Neural cell (in vitro differentiated cells): ENCODE measurements at regions not wholly inside any gene's neighbourhood (a gene's known extent, or its start where the extent isn't known, plus 50 kb on each side); places are given as distances from the start of the nearest gene placed in this dataset.

Experiments used
- H2AFZ ChIP-seq: fragments of 200-600, 300-800 bp; sonication (generic), shearing (Covaris generic); 2 replicates; pipeline ENCODE4 v1.6.0; 2014; ENCODE audit warnings: low read depth, mild to moderate bottlenecking, antibody characterized with exemption, low read length, moderate library complexity
- H3F3A ChIP-seq: fragments of 200-600 bp; shearing (Covaris generic); 2 replicates; pipeline ENCODE4 v1.6.1; 2016; ENCODE audit warnings: mild to moderate bottlenecking, moderate library complexity, mixed read lengths, antibody characterized with exemption, low read length; ENCODE audit not compliant: insufficient read depth, poor library complexity, severe bottlenecking
- H3K27ac ChIP-seq: fragments of 200-600, 300-800 bp; sonication (generic), shearing (Covaris generic); 2 replicates; pipeline ENCODE4 v1.5.1; 2014; ENCODE audit warnings: mild to moderate bottlenecking, low read length, moderate library complexity
- H3K27me3 ChIP-seq: fragments of 300-800, 200-600 bp; sonication (generic), shearing (Covaris generic); 2 replicates; pipeline ENCODE4 v1.6.0; 2014; ENCODE audit warnings: mild to moderate bottlenecking, low read depth, low read length, moderate library complexity; ENCODE audit not compliant: insufficient read depth
- H3K36me3 ChIP-seq: fragments of 300-800, 200-600 bp; sonication (generic), shearing (Covaris generic); 2 replicates; pipeline ENCODE4 v1.5.1; 2014; ENCODE audit warnings: mild to moderate bottlenecking, antibody characterized with exemption, low read length, moderate library complexity; ENCODE audit not compliant: insufficient read depth
- H3K4me2 ChIP-seq: fragments of 300-800, 200-600 bp; sonication (generic), shearing (Covaris generic); 2 replicates; pipeline ENCODE4 v1.6.0; 2014; ENCODE audit warnings: mild to moderate bottlenecking, low read length
- H3K4me3 ChIP-seq: fragments of 300-800, 200-600 bp; sonication (generic), shearing (Covaris generic); 2 replicates; pipeline ENCODE4 v1.5.1; 2014; ENCODE audit warnings: mild to moderate bottlenecking, low read length, moderate library complexity
- H3K79me2 ChIP-seq: fragments of 200-600 bp; shearing (Covaris generic); replicated peaks from 2 replicates; pipeline ENCODE4 v1.6.0; 2014; ENCODE audit warnings: mild to moderate bottlenecking, low read length, moderate library complexity; ENCODE audit not compliant: insufficient read depth
- H3K9ac ChIP-seq: fragments of 300-800, 200-600 bp; sonication (generic), shearing (Covaris generic); 2 replicates; pipeline ENCODE4 v1.6.1; 2016; ENCODE audit warnings: mild to moderate bottlenecking, low read length, mixed read lengths
- H3K9me2 ChIP-seq: fragments of 200-600 bp; shearing (Covaris generic); 2 replicates; pipeline ENCODE4 v1.6.1; 2016; ENCODE audit warnings: mild to moderate bottlenecking, low read length, mixed read lengths; ENCODE audit not compliant: insufficient read depth
- H3K9me3 ChIP-seq: fragments of 200-600, 300-800 bp; sonication (generic), shearing (Covaris generic); 2 replicates; pipeline ENCODE4 v1.6.1; 2016; ENCODE audit warnings: mild to moderate bottlenecking, mixed run types, low read length, moderate library complexity, mixed read lengths
- H4K20me1 ChIP-seq: fragments of 200-600 bp; shearing (Covaris generic); 2 replicates; pipeline ENCODE4 v1.6.1; 2016; ENCODE audit warnings: mild to moderate bottlenecking, mixed run types; ENCODE audit not compliant: insufficient read depth
- CTCF ChIP-seq: fragments of 450-650 bp; IDR thresholded peaks from 2 replicates; pipeline ENCODE4 v1.5.1; 2014; ENCODE audit warnings: antibody characterized with exemption, mild to moderate bottlenecking, moderate library complexity; ENCODE audit not compliant: poor library complexity, severe bottlenecking
- EP300 ChIP-seq: fragments of 450-650 bp; conservative IDR thresholded peaks from 2 replicates; pipeline ENCODE4 v1.6.1; 2014; ENCODE audit warnings: antibody characterized with exemption, mild to moderate bottlenecking, moderate library complexity; ENCODE audit not compliant: poor library complexity, severe bottlenecking
- EZH2 ChIP-seq: fragments of 200-600, 300-800 bp; shearing (Covaris generic), sonication (generic); IDR thresholded peaks from 2 replicates; pipeline ENCODE4 v1.6.1; 2014; ENCODE audit warnings: antibody characterized with exemption, low read length, borderline replicate concordance, mild to moderate bottlenecking; ENCODE audit not compliant: insufficient read depth, poor library complexity, severe bottlenecking
- MXI1 ChIP-seq: fragments of 450-650 bp; conservative IDR thresholded peaks from 2 replicates; pipeline ENCODE4 v1.6.1; 2014; ENCODE audit warnings: antibody characterized with exemption, mild to moderate bottlenecking; ENCODE audit not compliant: poor library complexity, severe bottlenecking
- POLR2AphosphoS5 ChIP-seq: IDR thresholded peaks from 2 replicates; pipeline ENCODE4 v1.6.1; 2012
- RAD21 ChIP-seq: fragments of 450-650 bp; conservative IDR thresholded peaks from 2 replicates; pipeline ENCODE4 v1.6.1; 2014; ENCODE audit warnings: antibody characterized with exemption, mild to moderate bottlenecking, moderate library complexity
- REST ChIP-seq: IDR thresholded peaks from 2 replicates; pipeline ENCODE4 v1.6.1; 2012; ENCODE audit warnings: borderline replicate concordance
- SMC3 ChIP-seq: fragments of 450-650 bp; conservative IDR thresholded peaks from 2 replicates; pipeline ENCODE4 v1.6.1; 2014; ENCODE audit warnings: antibody characterized with exemption, mild to moderate bottlenecking, moderate library complexity; ENCODE audit not compliant: poor library complexity
- TAF1 ChIP-seq: IDR thresholded peaks from 2 replicates; pipeline ENCODE4 v1.6.1; 2012; ENCODE audit warnings: low read depth

DNA sequence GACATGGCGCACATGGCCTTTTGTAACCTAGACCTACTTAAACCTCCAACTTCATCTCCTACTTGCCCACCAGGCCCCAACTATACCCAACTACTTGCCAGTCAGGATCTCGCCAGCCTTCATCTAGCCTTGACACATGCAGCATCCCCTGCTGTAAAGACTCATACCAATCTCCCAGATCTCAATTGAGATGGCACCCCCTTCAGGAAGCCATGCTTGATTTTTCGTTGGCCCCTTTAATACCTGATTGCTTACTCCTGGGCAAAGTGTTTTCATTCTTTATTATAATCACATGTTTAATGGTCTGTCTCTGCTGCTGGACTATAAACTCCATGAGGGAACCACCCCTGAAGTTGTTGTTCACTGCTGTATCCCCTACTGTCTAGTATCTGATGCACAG lies 150.8 kb downstream of the SOX2 start:
- Histone ChIP-seq H3K79me2 (no peaks in the 10 kb centered on the region), H3K9ac (no peak overlapping the region), H2AFZ (no peak overlapping the region), H3K27me3 (no peaks in the 10 kb centered on the region), H3K4me3 (no peak overlapping the region), H3K4me2 (no peak overlapping the region), H3F3A (no peaks in the 10 kb centered on the region), H3K36me3 (no peaks in the 10 kb centered on the region), H4K20me1 (no peaks in the 10 kb centered on the region), H3K27ac (no peak overlapping the region), H3K9me3 (no peaks in the 10 kb centered on the region), H3K9me2 (no peaks in the 10 kb centered on the region)
- TF ChIP-seq EZH2 (no peak), TAF1 (no peak), RAD21 (no peak), POLR2AphosphoS5 (no peak), MXI1 (no peak), EP300 (no peak), SMC3 (no peak), CTCF (no peak), REST (no peak)

DNA sequence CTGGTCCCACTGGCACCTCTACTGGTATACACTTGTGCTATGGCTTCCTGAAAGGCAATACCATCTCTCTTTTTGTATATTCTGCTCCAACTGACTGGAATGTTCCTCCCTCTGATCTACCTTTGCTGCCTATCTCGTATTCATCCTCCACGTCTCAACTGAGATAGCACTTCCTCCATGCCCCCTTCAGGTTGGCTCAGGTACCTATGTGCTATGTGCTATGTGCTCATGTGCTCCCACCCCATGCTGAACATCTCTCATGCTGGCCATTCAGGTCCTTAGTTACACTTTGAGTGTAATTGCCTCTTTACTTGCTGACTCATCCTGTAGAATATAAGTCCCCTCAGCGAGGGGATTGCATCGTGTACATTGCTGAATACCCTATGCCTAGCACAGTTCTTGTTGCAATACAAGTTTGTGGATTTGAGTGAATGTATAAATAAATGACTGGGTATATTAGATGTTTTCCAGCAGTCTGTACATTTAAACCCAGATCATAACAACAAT lies 156.9 kb downstream of the SOX2 start:
- no peaks in the 10 kb centered on the region for H3F3A ChIP-seq
- H3K27ac ChIP-seq = no peak overlapping the region
- no peak overlapping the region for H2AFZ ChIP-seq
- no peak overlapping the region for H3K4me3 ChIP-seq
- no peak overlapping the region for H3K9ac ChIP-seq
- no peak overlapping the region for H3K4me2 ChIP-seq
- H4K20me1 ChIP-seq = no peaks in the 10 kb centered on the region
- no peaks in the 10 kb centered on the region for H3K9me2 ChIP-seq
- no peaks in the 10 kb centered on the region for H3K36me3 ChIP-seq
- no peaks in the 10 kb centered on the region for H3K79me2 ChIP-seq
- H3K9me3 ChIP-seq = no peaks in the 10 kb centered on the region
- TF ChIP-seq SMC3 (no peak), TAF1 (no peak), EP300 (no peak), POLR2AphosphoS5 (no peak), MXI1 (no peak), RAD21 (no peak), EZH2 (no peak), CTCF (no peak), REST (no peak)
- no peaks in the 10 kb centered on the region for H3K27me3 ChIP-seq
